ENCODE measurements at regions not wholly inside any gene's neighbourhood (a gene's known extent, or its start where the extent isn't known, plus 50 kb on each side); places are given as distances from the start of the nearest gene placed in this dataset.
"Not testable (repeated sequence)": the region's sequence is repeated elsewhere in the genome, so short reads cannot be mapped to it uniquely, and the experiment has no call there.

DNA sequence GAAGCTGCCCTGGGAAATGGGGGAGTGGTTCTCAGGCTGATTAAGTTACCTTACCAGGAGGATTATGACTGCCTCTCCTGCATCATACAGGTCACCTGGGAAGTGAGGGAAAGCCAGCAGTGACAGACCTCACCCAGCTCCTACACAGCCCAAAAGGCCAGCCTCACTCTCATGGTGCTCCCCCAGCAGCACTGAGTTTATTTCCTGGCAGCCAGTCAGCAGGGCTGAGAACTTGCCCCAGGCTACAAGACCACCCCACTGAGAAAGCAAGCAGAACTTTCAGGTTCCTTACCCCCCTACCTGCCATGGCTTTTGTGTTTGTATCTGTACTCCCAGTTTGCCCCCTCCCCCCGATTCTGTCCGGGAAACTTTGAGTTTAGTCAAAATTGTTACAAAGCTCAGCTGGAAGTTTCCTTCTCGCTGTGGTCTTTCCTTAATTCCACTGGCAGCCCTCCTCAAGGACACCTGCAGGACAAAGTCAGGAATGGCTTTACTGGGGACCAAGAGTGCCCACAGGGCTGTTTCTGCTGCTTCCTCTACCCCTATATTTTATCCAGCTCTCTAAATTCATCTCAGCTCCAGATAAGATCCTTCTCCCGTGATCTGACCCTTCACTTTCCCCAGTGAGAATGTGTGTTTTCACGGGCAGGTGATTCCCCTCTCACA lies 649.8 kb upstream of the MBL2 start:
- DNase-seq: no peak

DNA sequence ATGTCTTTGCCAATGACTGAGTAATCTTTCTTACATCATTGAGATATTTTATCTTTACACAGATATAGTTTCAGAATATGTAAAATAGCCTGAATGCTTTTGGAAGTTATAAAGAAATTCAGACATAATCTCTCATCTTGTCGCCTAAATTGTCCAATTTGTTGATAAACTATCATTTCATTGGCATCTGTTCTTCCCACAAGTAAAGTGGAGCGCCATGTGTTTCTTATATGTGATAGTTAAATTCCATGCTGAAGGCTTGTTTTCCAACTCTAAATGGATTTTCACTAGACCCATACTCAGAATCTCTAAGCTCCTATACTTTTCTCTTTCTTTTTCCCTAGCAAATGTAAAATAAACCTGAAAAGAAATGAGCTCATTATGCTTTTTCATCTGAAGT lies 640.1 kb upstream of the MBL2 start:
- DNase-seq: no peak

DNA sequence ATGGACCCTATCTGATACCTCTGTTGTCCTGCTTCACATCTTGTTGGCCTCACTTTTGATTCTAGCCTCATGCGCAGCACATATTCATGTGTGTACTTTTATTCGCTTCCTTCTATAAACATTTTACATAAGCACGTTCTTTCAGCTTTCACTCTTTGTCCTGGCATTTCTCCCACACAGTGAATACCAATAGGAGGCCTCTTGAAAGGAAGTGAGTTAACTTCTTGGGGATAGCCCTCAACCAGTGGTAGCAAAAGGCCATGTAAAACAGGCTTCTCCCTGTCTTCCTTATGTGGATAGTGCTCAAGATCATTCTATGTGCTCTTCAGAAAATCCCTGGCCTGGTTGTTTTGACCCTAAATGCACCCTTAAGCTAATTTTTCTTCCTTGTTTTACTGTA lies 633.9 kb upstream of the MBL2 start:
- no peak for DNase-seq

DNA sequence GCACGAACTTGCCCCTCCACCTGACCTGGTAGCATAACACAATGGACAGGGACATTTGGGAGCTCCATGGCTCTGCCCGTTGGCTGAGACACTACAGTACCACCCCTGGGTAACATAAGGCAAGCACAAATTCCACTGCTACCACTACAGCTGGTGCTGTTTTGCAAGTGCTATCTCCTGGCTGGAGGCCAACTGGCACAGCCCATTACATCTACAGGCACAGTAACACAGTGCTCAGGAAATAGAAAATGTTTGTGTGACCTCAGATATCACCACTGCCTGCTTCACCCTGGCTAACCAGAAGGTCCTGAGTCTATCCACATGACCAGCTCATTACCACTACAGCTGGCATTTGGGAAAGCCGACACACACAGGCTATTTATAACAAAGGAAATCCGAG lies 631.1 kb upstream of the MBL2 start:
- no peak for DNase-seq

- DNase-seq: no peak
Measured at GRCh38 chr10:53402594-53402993, 630.0 kb upstream of the MBL2 start.

DNA sequence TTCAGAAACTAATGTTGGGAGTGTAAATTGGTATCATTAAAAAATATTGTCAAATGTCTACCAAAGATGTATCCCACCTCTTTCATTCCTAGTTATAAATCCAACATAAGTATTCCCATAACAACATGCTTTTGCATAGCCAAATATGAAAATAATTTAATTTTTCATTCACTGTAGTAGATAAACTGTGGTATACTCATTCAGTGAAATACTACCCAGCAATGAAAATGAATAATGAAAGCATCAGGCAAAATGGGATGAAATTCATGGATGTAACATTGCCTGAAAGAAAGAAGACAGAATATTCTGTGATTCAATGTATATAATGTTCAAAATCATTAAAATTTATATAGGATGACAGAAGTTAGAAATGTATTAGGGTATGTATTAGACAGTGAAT lies 629.0 kb upstream of the MBL2 start:
- no peak for DNase-seq

DNA sequence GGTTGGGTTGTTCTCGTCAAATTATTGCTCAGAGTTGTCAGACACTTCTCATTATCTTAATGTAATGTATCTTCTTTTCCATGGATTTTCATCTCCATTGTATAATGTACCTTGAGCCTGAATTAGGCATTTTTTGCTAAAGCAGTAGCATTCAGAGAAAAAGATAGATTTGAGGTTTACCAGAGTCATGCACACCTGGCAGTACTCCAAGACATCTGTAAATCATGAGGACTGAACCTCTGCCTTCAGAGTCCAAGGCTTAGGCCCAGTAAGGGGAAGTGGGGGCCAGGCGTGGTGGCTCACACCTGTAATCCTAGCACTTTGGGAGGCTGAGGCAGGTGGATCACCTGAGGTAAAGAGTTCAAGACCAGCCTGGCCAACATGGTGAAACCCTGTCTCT lies 624.3 kb upstream of the MBL2 start:
- no peak for DNase-seq

GRCh38 chr10:53395449-53395848 lies 622.9 kb upstream of the MBL2 start:
- DNase-seq: no peak

GRCh38 chr10:53387562-53387961 lies 615.0 kb upstream of the MBL2 start:
- no peak for DNase-seq

GRCh38 chr10:53382543-53382942 lies 610.0 kb upstream of the MBL2 start:
- DNase-seq: no peak

DNA sequence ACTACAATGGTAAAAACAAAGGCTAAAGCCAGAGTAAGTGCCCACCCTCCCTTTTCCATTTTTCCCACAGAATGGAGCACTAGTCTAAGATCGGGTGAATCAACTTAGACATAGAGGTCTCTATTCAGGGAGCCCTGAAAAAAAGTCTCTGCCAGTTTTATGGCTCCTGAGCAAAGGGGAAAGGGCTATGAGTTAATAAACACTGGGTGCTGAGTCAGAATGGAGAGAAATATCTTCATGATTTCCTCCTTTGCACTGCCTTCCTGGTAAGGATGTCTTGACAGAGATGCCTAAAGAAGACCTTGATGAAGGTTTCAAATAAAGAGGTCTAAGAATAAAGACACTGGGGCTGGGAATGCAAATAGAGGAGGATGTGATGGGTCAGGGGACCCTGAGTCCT lies 607.4 kb upstream of the MBL2 start:
- DNase-seq: no peak

- no peak for DNase-seq
Measured at GRCh38 chr10:53370347-53370746, 597.8 kb upstream of the MBL2 start.

- DNase-seq: no peak
Measured at GRCh38 chr10:53361936-53362335, 589.4 kb upstream of the MBL2 start.

DNA sequence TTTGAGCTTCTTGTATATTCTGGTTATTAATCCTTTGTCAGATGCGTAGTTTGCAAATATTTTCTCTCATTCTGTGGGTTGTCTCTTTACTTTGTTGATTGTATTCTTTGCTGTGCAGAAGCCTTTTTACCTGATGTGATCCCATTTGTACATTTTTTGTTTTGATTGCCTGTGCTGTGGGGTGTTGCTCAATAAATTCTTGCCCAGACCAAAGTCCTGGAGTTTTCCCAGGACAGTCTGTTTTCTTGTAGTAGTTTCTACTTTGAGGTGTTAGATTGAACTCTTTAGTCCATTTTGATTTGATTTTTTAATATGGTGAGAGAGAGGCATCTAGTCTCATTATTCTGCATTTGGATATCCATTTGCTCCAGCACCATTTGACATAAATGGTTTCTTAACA lies 588.7 kb upstream of the MBL2 start:
- DNase-seq: no peak

- not testable (repeated sequence) for DNase-seq
Measured at GRCh38 chr10:53358978-53359377, 586.4 kb upstream of the MBL2 start.

- no peak for DNase-seq
Measured at GRCh38 chr10:53358536-53358935, 586.0 kb upstream of the MBL2 start.

DNA sequence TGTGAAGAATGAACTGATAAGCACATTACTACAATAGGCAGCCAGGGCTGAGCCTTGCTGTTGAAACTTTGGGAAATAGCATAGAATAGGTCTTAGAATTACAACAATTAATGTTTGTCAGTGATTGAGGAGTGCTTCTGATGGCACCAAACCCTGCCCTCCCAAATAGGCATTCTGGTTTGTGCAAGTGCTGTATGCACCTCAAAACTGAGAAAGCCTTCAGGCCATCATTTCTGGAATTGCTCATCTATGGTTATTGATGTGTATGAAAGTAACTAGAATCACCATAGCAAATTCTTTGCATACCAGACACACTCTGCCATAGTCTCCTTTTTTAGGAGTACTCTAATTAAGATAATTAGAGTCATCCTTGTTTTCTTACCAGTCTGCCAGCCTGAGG lies 585.0 kb upstream of the MBL2 start:
- no peak for DNase-seq

- no peak for DNase-seq
Measured at GRCh38 chr10:53356616-53357349, 584.2 kb upstream of the MBL2 start.

DNA sequence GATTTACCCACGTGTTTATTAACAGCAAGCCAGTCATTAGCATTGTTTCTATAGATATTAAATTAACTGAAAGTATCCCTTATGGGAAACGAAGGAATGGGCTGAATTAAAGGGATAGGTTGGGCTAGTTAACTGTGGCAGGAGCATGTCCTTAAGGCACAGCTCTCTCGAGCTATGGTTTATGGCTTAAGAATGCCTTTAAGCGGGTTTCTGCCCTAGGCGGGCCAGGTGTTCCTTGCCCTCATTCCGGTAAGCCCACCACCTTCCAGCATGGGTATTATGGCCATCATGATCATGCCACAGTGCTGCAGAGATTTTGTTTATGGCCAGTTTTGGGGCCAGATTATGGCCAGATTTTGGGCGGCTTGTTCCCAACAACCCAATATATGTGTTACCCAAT lies 569.9 kb upstream of the MBL2 start:
- DNase-seq: not testable (repeated sequence)

GRCh38 chr10:53338199-53338598 lies 565.6 kb upstream of the MBL2 start:
- DNase-seq: not testable (repeated sequence)

DNA sequence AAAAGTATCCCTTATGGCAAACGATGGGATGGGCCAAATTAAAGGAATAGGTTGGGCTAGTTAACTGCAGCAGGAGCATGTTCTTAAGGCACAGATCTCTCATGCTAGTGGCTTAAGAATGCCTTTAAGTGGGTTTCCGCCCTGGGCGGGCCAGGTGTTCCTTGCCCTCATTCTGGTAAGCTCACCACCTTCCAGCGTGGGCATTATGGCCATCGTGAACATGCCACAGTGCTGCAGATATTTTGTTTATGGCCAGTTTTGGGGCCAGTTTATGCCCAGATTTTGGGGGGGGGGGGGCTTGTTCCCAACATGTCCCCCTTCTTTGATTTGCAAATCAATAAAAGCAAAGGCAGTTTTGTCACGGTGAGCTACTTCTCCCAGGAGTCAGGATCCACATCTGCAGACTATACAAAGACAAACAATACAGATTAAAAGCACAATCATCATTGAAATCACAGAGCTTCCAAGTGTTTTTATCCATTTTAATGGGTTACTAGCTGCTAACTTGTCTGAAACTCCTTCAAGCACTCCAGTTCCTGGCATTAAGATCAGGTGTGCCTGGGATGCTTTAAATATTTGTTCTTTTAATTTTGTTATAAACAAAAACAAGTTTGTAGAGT lies 563.3 kb upstream of the MBL2 start:
- not testable (repeated sequence) for DNase-seq

DNA sequence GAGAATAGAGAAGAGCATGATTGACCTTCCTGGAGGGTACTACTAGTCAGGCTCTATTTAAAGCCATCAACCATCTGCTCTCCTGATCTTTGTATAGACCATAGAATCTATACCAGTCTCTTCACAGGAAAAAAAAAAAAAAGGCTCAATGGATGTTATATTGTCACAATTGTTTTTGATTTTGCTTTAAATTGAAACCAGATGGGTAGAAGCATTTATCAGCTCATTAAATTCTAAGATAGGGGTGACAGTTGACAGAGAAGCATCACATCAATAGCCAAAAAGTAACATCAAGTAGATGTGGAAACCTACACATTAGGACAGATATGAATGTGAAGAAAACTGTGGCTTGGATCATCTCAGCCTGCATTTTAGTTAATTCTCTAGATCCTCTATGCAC lies 558.9 kb upstream of the MBL2 start:
- no peak for DNase-seq

DNA sequence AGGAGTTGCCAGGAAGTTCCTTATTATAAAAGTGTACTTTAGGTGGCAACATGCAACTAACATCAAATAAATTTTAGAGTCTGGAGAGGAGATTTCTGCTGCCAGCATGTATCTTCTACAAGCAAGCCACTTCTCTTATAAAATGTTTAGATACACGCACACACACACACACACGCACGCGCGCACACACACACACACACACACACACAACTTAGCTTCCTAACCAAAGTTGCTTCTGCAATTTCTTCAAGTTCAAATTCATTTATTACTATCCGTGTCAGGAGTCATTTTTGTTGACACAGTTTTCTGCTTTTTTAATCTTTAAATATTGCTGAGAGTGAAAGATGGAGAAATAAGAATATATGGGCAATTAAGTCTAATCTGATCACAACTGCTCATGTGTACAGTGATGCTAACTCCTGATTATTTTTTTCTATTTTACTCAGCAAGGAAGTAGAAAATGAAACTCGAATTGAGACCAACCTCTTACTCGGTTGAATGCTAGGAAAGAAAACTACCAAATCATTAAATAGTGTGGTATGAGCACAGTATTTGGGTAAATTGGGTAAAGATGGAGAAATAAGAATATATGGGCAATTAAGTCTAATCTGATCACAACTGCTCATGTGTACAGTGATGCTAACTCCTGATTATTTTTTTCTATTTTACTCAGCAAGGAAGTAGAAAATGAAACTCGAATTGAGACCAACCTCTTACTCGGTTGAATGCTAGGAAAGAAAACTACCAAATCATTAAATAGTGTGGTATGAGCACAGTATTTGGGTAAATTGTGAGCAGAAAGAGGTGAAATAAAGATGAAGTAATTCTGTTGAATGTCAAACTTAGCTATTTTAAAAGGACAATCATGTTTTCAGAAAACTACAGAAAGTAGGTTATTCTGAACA lies 554.1 kb upstream of the MBL2 start:
- DNase-seq: not testable (repeated sequence)
